OCI-LY7 (cell line): ENCODE measurements at regions not wholly inside any gene's neighbourhood (a gene's known extent, or its start where the extent isn't known, plus 50 kb on each side); places are given as distances from the start of the nearest gene placed in this dataset.

Source experiments
- EZH2phosphoT487 ChIP-seq: fragments of 200-600 bp; sonication (generic); IDR thresholded peaks from 2 replicates; pipeline ENCODE4 v1.6.1; 2018; ENCODE audit warnings: low read depth, borderline replicate concordance, mild to moderate bottlenecking, mixed run types, antibody characterized with exemption, low read length, moderate library complexity, mixed read lengths
- TF ChIP-seq, protein P1 (sequence below): fragments of 200-600 bp; sonication (generic); conservative IDR thresholded peaks from 2 replicates; pipeline ENCODE4 v1.5.1; 2014; ENCODE audit warnings: mild to moderate bottlenecking, antibody characterized with exemption, low read length, moderate library complexity, mixed read lengths

DNA sequence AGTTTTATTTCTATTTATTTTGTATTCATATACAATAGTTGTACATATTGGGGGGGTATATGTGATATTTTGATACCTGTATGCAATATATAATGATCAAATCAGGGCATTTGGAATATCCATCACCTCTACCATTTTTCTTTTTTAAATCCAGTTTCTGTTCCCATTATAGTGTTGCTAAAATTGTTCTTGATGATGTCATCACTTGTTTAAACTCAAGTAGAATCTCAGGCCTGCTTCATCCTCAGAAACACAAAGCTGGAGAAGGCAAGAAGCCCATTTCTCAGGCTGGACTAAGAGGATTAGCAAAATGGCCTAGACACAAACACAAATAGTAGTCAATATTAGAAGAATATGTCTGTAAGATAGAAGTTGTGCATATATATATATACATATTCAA is 747.1 kb upstream of the ACVR2A start:
- TF ChIP-seq, protein P1, sequence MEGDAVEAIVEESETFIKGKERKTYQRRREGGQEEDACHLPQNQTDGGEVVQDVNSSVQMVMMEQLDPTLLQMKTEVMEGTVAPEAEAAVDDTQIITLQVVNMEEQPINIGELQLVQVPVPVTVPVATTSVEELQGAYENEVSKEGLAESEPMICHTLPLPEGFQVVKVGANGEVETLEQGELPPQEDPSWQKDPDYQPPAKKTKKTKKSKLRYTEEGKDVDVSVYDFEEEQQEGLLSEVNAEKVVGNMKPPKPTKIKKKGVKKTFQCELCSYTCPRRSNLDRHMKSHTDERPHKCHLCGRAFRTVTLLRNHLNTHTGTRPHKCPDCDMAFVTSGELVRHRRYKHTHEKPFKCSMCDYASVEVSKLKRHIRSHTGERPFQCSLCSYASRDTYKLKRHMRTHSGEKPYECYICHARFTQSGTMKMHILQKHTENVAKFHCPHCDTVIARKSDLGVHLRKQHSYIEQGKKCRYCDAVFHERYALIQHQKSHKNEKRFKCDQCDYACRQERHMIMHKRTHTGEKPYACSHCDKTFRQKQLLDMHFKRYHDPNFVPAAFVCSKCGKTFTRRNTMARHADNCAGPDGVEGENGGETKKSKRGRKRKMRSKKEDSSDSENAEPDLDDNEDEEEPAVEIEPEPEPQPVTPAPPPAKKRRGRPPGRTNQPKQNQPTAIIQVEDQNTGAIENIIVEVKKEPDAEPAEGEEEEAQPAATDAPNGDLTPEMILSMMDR: no peak
- TF ChIP-seq EZH2phosphoT487: no peak
